Right forelimb (tissue), 1 donor: ENCODE measurements at regions not wholly inside any gene's neighbourhood (a gene's known extent, or its start where the extent isn't known, plus 50 kb on each side); places are given as distances from the start of the nearest gene placed in this dataset.

Source experiments
- DNase-seq: peaks from one replicate; pipeline ENCODE4 v3.0.0-alpha.2; 2018

GRCh38 chr17:34733333-34733732, 154.0 kb downstream of the TMEM132E start:
- no peak for DNase-seq

GRCh38 chr17:34730816-34731215, 151.4 kb downstream of the TMEM132E start:
- DNase-seq: no peak

- DNase-seq: no peak
These were observed 149.5 kb downstream of the TMEM132E start for GRCh38 chr17:34728771-34729310.

- DNase-seq: no peak
These were observed 148.2 kb downstream of the TMEM132E start for GRCh38 chr17:34727601-34728000.

GRCh38 chr17:34726536-34727384, 147.4 kb downstream of the TMEM132E start:
- no peak for DNase-seq

- DNase-seq: no peak
These were observed 146.3 kb downstream of the TMEM132E start for GRCh38 chr17:34725725-34726124.

GRCh38 chr17:34725008-34725407, 145.6 kb downstream of the TMEM132E start:
- DNase-seq: no peak

- no peak for DNase-seq
These were observed 144.5 kb downstream of the TMEM132E start for GRCh38 chr17:34723875-34724274.

GRCh38 chr17:34721326-34721725, 141.9 kb downstream of the TMEM132E start:
- no peak for DNase-seq

GRCh38 chr17:34720760-34721159, 141.4 kb downstream of the TMEM132E start:
- no peak for DNase-seq

- DNase-seq: no peak
These were observed 140.2 kb downstream of the TMEM132E start for GRCh38 chr17:34719569-34719968.

GRCh38 chr17:34717092-34717491, 137.7 kb downstream of the TMEM132E start:
- no peak for DNase-seq

GRCh38 chr17:34716291-34716690, 136.9 kb downstream of the TMEM132E start:
- no peak for DNase-seq

- no peak for DNase-seq
These were observed 136.1 kb downstream of the TMEM132E start for GRCh38 chr17:34715504-34715903.

GRCh38 chr17:34714475-34715410, 135.4 kb downstream of the TMEM132E start:
- DNase-seq: no peak

- no peak for DNase-seq
These were observed 134.3 kb downstream of the TMEM132E start for GRCh38 chr17:34713687-34714086.

GRCh38 chr17:34712481-34713195, 133.3 kb downstream of the TMEM132E start:
- DNase-seq: no peak

GRCh38 chr17:34711646-34712045, 132.3 kb downstream of the TMEM132E start:
- no peak for DNase-seq

GRCh38 chr17:34710226-34710625, 130.8 kb downstream of the TMEM132E start:
- DNase-seq: no peak

GRCh38 chr17:34709158-34709754, 129.9 kb downstream of the TMEM132E start:
- DNase-seq: no peak

- DNase-seq: peak; percentile 50
These were observed 126.6 kb downstream of the TMEM132E start for GRCh38 chr17:34706029-34706428.

- DNase-seq: no peak
These were observed 124.2 kb downstream of the TMEM132E start for GRCh38 chr17:34703533-34703932.
